ENCODE measurements at regions not wholly inside any gene's neighbourhood (a gene's known extent, or its start where the extent isn't known, plus 50 kb on each side); places are given as distances from the start of the nearest gene placed in this dataset.

- H3K27ac ChIP-seq (ENCODE audit: extremely low read depth, low read depth, low read length): no peak overlapping the region
- H3K4me1 ChIP-seq (ENCODE audit: control insufficient read depth, insufficient read depth, low read length): no peaks in the 10 kb centered on the region
- TF ChIP-seq ZNF433 (tag by site-specific recombination; IDR thresholded peaks at IDR 0.05; ENCODE audit: low read depth) (no peak), ZBTB7A (tag by site-specific recombination; IDR thresholded peaks at IDR 0.05; ENCODE audit: low read depth) (no peak), ZBTB6 (tag by site-specific recombination; IDR thresholded peaks at IDR 0.05) (no peak), ZBTB8A (tag by site-specific recombination; IDR thresholded peaks at IDR 0.05) (no peak), ZBTB49 (tag by site-specific recombination; IDR thresholded peaks at IDR 0.05; ENCODE audit: low read depth) (no peak), IKZF3 (tag by site-specific recombination; IDR thresholded peaks at IDR 0.05) (no peak), ZNF488 (tag by site-specific recombination; IDR thresholded peaks at IDR 0.05) (no peak), SP3 (tag by site-specific recombination; IDR thresholded peaks at IDR 0.05) (no peak), ZNF138 (tag by site-specific recombination; IDR thresholded peaks at IDR 0.05; ENCODE audit: borderline replicate concordance) (no peak), PRDM1 (tag by site-specific recombination; IDR thresholded peaks at IDR 0.05) (no peak), ZNF24 (tag by site-specific recombination; IDR thresholded peaks at IDR 0.05) (no peak)
- no peaks in the 10 kb centered on the region for H3K9me3 ChIP-seq (ENCODE audit: control insufficient read depth, insufficient read depth, low read depth, low read length)
- no peak overlapping the region for H3K4me3 ChIP-seq (ENCODE audit: low read depth, low read length)
- POLR2A ChIA-PET: no interaction called here
- H3K36me3 ChIP-seq (ENCODE audit: control insufficient read depth in 2 of 2, insufficient read depth in 1 of 2, low read length in 2 of 2): no peaks in the 10 kb centered on the region
- CTCF ChIA-PET: interaction anchor here (0.7 kb wide), 1 partner anchor 23 kb away, joined by 3 read pairs; no protein-coding TSS in a partner anchor
Observed at GRCh38 chr2:18639756-18640453, 50.5 kb upstream of the NT5C1B start.

Measured in HEK293 (cell line).